ENCODE measurements at regions not wholly inside any gene's neighbourhood (a gene's known extent, or its start where the extent isn't known, plus 50 kb on each side); places are given as distances from the start of the nearest gene placed in this dataset.

- no peak for DNase-seq
These were observed 57.0 kb upstream of the CDCA7L start for GRCh38 chr7:22002726-22003125.

GRCh38 chr7:22001345-22002004, 55.8 kb upstream of the CDCA7L start:
- DNase-seq, result peak; percentile 32 to 58

- DNase-seq, result no peak
These were observed 54.2 kb upstream of the CDCA7L start for GRCh38 chr7:21999896-22000295.

GRCh38 chr7:21996641-21997040, 50.9 kb upstream of the CDCA7L start:
- no peak for DNase-seq
